Right renal cortex interstitium (tissue), 3 donors: ENCODE measurements at regions not wholly inside any gene's neighbourhood (a gene's known extent, or its start where the extent isn't known, plus 50 kb on each side); places are given as distances from the start of the nearest gene placed in this dataset.
"Not testable (repeated sequence)": the region's sequence is repeated elsewhere in the genome, so short reads cannot be mapped to it uniquely, and the experiment has no call there.

Experiments
- DNase-seq, 3 donors: peaks; one replicate each; pipeline ENCODE4 v3.0.0-alpha.2; 2013; ENCODE audit warnings: low read depth in 3 of 3, low spot score in 2 of 3

- no peak for DNase-seq
Measured at GRCh38 chr1:95733671-95734070, 499.7 kb downstream of the RWDD3 start.

DNA sequence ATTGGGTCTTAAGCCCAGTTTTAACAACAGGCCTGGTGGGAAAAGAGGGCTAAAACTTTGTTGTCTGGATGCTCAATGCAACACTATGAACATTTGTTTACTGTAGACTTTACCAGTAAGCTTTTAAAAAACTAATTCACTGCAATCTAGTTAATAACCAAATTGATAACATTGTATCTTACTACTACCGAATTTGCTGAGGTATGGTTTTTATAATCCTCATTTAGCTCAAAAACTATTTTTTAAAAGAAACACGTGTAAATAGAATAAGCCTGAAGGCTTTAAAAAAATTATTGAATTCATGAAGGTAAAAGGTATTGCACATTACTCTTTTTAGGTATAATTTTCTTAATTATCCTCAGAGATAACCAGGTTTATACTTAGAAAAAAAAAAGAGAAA is 500.6 kb downstream of the RWDD3 start:
- DNase-seq: no peak

GRCh38 chr1:95742591-95743089 is 508.6 kb downstream of the RWDD3 start:
- DNase-seq: no peak

DNA sequence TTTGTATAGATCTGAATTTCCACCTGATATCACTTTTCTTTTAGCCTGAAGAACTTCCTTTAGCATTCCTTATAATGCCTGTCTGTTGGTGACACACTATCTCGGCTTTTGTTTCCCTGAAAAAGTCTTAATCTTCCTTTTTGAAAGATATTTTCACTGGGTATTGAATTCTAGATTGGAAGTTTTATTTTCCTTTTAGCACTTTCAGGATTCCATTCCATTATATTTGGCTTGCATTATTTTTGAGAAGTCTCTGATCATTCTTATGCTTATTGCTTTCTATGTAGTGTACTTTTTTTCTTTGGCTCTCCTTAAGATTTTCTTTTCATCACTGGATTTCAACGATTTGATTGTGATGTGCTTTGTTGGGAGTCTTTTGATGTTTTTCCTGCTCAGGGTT is 510.7 kb downstream of the RWDD3 start:
- DNase-seq: no peak

GRCh38 chr1:95752515-95753381 is 518.7 kb downstream of the RWDD3 start:
- no peak for DNase-seq

DNA sequence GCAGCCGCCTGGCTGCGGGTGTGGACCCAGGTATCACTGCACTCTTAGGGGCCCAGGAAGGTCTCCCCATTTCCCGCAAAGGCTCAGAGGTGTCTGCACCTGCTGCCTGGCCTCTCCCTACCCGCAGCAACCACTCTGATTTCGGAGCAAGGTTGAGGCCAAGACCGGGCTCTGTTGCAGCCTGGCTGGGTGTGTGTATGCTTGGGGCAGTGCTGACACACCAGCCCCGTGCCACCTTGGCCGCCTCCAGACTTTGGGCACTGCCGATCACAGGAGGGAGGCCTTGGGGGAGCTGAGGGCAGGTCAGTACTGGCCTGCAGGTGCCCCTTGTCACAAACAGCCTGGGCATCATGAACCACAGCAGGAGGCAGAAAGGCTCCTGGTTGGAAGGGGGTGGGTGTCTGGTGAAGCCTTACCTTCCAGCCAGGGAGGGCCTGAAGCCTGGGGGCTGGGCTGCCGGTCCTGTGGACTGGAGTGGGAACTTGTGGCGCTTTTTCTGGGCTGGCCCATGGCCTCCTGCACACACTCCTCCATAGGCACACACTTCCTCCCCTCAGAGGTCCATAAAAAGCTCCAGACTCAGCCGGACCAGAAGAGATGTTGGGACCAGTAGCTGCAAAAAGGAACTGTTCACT is 519.5 kb downstream of the RWDD3 start:
- DNase-seq: no peak

DNA sequence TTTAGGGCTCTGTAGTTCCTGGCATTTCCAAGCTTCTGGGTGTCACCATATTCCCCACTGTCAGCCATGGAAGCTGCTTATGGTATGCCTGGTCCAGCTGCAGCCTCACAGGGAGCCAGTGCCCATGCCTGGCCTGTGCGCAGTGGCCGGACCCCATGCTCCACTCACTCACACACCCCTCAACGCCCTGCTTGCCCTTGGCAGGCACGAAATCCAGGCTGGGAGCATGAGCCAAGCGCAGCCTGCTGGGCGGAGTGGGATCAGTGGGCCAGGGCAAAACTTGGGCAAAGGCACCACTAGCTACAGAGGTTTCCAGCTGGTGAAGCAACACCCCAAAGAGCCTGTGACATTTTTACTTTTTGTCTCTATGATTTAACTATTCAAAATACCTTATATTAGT is 520.4 kb downstream of the RWDD3 start:
- DNase-seq: no peak

DNA sequence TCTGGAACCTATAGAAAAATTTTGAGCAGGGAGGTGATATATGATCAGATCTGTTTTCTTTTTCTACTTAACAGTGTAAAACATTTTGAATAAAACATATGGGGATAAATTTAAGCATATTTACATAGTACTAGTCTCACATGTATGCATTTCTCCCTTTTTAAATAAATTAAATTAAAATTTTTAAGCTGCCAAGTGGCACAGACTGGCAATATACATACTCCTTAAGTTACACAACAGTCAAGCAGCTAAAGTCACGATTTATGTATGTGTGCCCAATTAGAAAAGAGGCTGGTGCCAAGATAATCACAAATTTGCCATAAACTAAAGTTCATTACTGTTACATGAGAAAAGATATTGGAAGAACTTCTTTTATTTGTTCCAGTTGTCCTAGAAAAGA is 532.0 kb downstream of the RWDD3 start:
- no peak for DNase-seq

DNA sequence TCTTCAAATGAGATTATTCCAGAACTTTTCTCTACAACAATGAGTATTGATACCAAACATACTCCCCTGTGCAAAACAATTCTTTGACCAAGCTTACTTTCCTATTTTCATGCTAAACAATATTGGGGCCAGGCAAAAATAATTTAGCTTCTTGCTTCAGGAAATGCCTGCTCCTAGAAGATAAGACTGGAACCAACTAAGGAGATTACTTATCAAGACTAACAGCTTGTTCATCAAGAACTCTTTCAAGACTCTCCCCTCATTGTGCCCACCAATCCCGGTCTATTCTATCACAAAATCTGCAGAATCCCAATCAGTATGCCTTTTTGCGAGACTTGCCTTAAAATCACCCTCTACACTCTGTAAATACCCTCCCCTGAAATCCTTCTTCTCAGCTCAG is 536.6 kb downstream of the RWDD3 start:
- no peak for DNase-seq

DNA sequence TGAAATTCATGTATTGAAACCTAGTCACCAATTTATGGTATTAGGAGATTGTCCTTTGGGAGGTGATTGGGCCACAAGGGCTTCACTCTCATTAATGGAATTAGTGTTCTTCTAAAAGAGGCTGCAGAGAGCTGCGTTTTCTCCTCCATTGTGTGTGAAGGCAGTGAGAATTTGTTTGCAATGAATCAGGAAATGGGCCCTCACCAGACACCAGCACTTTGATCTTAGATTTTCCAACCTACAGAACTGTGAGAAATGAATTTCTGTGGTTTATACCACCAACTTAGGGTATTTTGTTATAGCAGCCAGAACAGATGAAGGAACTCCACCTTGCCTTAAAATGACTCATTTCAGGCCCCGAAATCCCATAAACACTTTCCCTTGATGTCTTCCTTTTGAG is 544.2 kb downstream of the RWDD3 start:
- DNase-seq: no peak

- no peak for DNase-seq
Measured at GRCh38 chr1:95780836-95781235, 546.8 kb downstream of the RWDD3 start.

DNA sequence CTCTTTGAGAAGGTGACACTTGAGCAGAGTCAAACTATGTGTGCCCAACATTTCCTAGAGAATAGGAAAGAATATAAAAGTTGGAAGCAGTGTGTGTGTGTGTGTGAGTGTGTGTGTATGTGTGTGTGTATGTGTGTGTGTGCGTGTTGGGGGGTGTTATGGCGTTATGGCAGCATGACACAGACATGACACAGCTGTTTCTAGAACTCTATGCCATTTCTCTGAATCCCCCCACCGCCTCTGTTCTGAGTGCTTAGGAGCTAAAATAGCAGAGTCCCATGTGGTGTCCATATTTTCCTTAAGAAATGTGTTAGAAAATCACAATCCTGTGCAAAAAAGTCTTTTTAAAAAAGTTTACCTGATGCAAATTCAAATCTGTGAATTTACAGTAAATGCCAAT is 556.1 kb downstream of the RWDD3 start:
- no peak for DNase-seq

DNA sequence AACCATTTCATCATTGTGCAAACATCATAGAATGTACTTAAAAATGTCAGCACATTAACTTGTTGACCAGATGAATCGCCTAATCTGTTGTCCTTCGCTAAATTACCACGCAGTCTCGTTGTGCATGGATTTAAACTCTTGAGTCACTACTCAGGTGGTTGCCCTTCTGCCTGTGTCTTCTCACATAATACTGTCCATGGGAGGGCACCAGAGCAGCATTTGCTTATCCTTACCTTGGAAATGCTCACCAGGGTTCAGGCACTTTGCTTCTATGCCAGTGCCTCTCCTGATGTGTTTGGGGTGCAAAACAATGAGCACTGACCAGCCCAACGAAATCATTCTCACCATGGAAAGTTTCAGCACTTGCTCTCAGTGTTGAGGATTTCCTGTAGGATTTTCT is 559.9 kb downstream of the RWDD3 start:
- DNase-seq: no peak

DNA sequence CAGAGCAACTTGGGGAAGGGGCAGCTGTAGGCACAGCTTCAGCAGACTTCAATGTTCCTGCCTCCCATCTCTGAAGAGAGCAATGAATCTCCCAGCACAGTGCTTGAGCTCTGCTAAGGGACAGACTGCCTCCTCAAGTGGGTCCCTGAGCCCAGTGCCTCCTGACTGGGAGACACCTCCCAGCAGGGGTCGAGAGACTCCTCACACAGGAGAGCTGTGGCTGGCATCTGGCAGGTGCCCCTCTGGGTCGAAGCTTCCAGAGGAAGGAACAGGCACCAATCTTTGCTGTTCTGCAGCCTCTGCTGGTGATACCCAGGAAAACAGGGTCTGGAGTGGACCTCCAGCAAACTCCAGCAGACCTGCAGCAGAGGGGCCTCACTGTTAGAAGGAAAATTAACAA is 563.8 kb downstream of the RWDD3 start:
- not testable (repeated sequence) for DNase-seq

DNA sequence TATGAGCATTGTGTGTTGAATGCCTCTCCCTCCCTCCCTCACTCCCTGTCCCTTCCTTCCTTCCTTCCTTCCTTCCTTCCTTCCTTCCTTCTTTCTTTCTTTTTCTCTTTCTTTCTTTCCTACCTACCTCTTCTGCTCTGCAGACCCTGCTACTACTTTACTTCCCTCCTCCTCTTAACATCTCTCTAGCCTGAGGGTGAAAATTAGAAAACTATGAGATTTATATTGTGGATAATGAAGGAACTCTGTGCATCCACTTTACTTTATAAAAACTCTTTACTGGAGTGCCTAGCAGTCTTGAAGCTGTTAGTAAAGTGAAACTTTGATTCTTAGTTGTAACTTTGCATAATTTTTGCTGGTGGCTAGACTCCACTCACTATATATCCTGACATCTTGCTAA is 572.2 kb downstream of the RWDD3 start:
- DNase-seq: no peak

DNA sequence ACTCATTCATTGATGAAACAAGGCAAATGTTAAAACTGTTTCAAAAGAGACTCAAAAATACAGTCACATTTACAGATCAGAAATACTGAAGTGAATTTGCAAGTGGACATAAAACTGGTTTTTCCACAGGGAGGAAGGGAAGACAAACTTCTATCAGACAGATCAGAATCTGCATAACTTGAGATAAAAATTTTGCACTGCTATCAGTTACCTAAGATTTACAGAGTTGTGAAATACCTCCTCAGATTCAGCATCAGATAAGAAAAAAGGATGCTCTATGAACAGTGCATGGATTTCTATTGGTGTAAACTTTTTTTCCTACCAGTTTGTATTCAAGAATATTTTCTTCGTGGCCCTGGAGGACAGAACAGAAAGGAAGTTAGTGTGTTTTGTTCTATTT is 575.4 kb downstream of the RWDD3 start:
- no peak for DNase-seq

DNA sequence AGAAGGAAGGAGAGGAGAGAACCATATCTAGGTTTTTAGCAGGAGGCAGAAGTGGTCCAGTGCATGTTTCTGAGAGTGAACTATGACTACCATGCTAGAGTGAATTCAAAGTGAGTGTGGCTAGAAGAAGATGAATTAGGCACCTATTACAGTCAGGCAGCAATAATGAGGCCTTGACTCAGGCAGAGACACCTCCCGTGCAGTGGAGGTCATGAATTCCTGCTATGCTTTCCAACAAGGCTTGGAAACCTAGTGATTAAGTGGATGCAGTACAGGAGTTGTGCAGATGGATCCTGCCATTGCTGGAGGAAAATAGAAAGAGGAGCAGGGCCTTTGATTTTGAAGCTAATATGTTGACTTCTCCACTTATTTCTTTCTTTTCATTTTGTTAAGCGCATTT is 581.5 kb downstream of the RWDD3 start:
- DNase-seq: no peak

DNA sequence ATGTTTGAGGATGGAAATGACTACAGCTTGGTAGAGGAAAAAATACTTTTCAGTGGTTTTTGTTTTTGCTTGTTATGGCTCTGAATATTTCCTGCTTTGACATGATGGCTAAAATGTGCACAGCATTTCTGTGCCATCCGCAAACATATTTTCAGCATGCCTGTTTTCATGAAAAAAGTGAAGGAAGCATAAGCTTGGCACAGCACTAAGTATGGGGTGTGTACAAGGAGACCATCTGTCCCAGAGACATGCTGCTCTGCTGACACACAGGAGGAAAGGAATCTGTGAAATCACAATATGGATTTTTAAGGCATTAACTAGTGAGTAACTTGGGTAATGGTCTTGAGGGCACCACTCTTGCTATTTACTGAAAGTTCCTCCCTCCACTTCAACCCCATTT is 595.5 kb downstream of the RWDD3 start:
- DNase-seq: no peak

DNA sequence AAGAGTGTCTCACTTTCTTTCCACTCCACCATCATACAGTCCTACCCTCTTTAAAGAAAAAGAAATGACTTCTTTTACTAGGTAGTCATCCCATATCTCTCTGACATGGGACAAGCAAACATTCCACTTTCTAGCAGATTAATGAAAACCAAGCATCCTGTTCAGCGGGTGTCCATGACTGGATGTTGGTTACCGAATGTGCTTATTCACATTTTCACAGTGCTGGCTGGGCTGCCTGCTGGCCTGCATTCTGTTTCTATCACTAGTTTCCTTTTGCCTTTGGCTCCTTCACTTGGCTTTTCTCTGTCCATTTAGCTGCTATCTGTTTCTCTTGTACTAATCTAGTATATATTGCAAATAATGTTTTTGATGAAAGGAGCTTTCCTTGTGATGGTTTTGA is 598.4 kb downstream of the RWDD3 start:
- DNase-seq: no peak

GRCh38 chr1:95849439-95849838 is 615.4 kb downstream of the RWDD3 start:
- no peak for DNase-seq

DNA sequence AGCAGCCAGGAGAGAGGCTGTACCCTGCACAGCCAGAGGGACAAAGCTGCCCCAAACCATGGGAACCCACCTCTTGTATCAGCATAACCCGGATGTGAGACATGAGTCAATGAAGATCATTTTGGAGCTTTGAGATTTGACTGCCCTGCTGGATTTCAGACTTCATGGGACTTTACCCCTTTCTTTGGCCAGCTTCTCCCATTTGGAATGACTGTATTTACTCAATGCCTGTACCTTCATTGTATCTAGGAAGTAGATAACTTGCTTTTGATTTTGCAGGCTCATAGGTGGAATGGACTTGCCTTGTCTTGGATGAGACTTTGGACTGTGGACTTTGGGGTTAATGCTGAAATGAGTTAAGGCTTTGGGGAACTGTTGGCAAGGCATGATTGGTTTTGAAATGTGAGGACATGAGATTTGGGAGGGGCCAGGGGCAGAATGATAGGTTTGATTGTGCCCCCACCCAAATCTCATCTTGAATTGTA is 616.2 kb downstream of the RWDD3 start:
- DNase-seq: no peak

DNA sequence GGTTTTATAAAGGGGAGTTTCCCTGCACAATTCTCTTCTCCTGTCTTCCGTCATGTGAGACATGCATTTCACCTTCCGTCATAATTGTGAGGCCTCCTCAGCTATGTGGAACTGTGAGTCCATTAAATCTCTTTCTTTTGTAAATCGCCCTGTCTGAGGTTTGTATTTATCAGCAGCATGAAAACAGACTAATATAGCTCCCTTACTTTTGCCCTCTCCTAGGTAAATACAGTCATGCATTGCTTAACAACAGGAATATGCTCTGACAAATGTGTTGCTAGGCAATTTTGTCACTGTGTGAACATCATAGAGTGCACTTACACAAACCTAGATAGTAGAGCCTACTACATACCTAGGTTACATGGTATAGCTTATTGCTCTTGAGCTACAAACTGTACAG is 616.8 kb downstream of the RWDD3 start:
- no peak for DNase-seq
